ENCODE measurements at regions not wholly inside any gene's neighbourhood (a gene's known extent, or its start where the extent isn't known, plus 50 kb on each side); places are given as distances from the start of the nearest gene placed in this dataset.

DNA sequence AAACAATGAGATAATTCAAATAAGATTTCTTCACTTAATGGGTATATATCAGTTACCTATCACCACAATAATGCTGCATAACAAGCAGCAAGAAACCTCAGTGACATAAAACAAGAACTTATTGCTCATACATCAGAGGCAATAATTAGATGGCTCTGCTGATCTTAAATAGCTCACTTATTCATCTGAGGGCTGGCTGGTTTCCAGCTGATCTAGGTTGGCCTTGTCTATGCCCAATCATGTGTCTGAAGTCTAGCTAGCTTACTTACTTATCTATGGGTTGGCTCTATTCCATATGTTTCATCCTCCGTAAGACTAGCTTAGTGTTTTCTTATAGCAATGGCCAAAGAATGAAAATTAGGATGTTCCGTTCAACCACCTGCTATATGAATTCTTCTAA lies 109.4 kb upstream of the AGTR1 start:
- no peaks in the 10 kb centered on the region for H3K36me3 ChIP-seq (ENCODE audit: insufficient read depth, low read depth, low read length)
- H3K9ac ChIP-seq (ENCODE audit: low read depth, low read length): no peak overlapping the region
- H3K9me3 ChIP-seq (ENCODE audit: insufficient read depth, low read depth, low read length): no peaks in the 10 kb centered on the region
- H3K27me3 ChIP-seq (ENCODE audit: insufficient read depth, low read length): no peaks in the 10 kb centered on the region
- no peaks in the 10 kb centered on the region for H3K4me1 ChIP-seq (ENCODE audit: insufficient read depth, low read length)
- H3K4me3 ChIP-seq (ENCODE audit: low read length): no peak overlapping the region
- H3K27ac ChIP-seq (ENCODE audit: low read length): no peak overlapping the region

DNA sequence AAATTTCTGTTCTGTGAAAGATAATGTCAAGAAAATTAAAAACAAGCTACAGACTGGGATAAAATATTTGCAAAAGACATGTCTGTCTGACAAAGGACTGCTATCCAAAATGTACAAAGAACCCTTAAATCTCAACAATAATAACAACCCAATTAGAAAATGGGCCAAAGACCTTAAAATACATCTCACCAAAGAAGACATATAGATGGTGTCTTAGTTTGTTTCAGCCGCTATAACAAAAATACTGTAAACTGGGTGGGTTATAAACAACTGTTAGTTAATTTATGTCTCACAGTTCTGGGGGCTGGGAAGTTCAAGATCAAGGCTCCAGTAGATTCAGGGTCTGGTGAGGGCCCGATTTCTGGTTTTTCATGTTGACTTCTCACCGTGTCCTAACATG lies 106.2 kb upstream of the AGTR1 start:
- Histone ChIP-seq H3K27me3 (ENCODE audit: insufficient read depth, low read length) (no peaks in the 10 kb centered on the region), H3K9me3 (ENCODE audit: insufficient read depth, low read depth, low read length) (no peaks in the 10 kb centered on the region), H3K36me3 (ENCODE audit: insufficient read depth, low read depth, low read length) (no peaks in the 10 kb centered on the region), H3K9ac (ENCODE audit: low read depth, low read length) (no peak overlapping the region), H3K27ac (ENCODE audit: low read length) (no peak overlapping the region), H3K4me1 (ENCODE audit: insufficient read depth, low read length) (no peaks in the 10 kb centered on the region), H3K4me3 (ENCODE audit: low read length) (no peak overlapping the region)

DNA sequence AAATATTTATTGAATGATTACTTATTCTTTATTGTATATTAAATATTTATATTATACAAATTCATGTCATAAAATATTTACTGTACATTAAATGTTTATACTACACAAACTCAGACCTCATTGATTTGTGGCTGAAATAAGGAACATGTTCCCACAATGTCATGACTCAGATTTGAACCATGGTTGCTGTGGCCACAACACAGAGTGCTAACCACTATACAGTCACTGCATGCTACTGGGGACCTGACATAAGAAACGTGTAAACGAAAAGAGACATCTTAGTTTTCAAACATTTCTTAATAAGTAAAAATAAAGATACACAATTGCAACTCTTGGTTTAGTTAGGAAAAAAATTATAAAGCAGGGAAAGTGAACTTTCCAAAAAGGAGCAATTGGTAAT lies 99.1 kb upstream of the AGTR1 start:
- Histone ChIP-seq H3K36me3 (ENCODE audit: insufficient read depth, low read depth, low read length) (no peaks in the 10 kb centered on the region), H3K9ac (ENCODE audit: low read depth, low read length) (no peak overlapping the region), H3K27me3 (ENCODE audit: insufficient read depth, low read length) (no peaks in the 10 kb centered on the region), H3K27ac (ENCODE audit: low read length) (no peak overlapping the region), H3K4me1 (ENCODE audit: insufficient read depth, low read length) (no peaks in the 10 kb centered on the region), H3K9me3 (ENCODE audit: insufficient read depth, low read depth, low read length) (no peaks in the 10 kb centered on the region), H3K4me3 (ENCODE audit: low read length) (no peak overlapping the region)

DNA sequence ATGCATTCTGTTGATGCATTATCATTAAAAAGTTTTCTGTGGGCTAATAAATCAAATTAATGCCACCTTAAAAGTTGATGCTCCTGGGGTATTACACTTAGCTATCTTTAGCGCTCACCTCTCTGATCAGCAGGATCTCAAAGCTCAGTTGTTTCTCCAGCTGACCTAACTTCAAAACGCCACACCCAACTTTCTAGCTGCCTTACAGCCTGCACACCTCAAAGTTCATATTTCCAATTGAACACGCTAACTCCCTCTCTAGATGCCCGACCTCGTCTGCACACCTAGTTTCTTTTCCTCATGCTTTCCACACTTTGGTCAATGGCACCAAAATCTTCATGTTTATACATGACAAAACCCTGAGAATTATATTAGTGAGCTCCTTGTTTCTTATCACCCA lies 98.2 kb upstream of the AGTR1 start:
- Histone ChIP-seq H3K27ac (ENCODE audit: low read length) (no peak overlapping the region), H3K9me3 (ENCODE audit: insufficient read depth, low read depth, low read length) (no peaks in the 10 kb centered on the region), H3K9ac (ENCODE audit: low read depth, low read length) (no peak overlapping the region), H3K4me1 (ENCODE audit: insufficient read depth, low read length) (no peaks in the 10 kb centered on the region), H3K4me3 (ENCODE audit: low read length) (no peak overlapping the region), H3K27me3 (ENCODE audit: insufficient read depth, low read length) (no peaks in the 10 kb centered on the region), H3K36me3 (ENCODE audit: insufficient read depth, low read depth, low read length) (no peaks in the 10 kb centered on the region)

DNA sequence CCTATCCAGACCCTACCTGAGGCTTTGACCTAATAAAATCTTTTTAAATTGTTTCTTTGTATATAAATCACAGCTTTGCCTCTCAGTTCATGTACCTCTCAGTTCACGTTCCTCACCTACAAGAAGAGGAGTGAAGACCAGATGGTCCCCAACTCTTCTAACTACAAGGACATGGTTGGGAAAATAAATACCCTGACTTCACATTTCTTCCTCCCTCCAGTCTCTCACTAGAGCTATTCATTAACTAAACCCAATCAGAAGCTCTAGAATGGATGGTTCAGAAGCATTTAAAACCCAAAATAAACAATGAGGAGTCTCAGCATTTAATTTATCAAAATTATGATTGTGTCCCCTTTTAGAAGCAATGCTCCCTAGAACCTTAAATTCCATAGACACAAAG lies 97.3 kb upstream of the AGTR1 start:
- Histone ChIP-seq H3K9me3 (ENCODE audit: insufficient read depth, low read depth, low read length) (no peaks in the 10 kb centered on the region), H3K27me3 (ENCODE audit: insufficient read depth, low read length) (no peaks in the 10 kb centered on the region), H3K27ac (ENCODE audit: low read length) (no peak overlapping the region), H3K4me1 (ENCODE audit: insufficient read depth, low read length) (no peaks in the 10 kb centered on the region), H3K4me3 (ENCODE audit: low read length) (no peak overlapping the region), H3K9ac (ENCODE audit: low read depth, low read length) (no peak overlapping the region), H3K36me3 (ENCODE audit: insufficient read depth, low read depth, low read length) (no peaks in the 10 kb centered on the region)

DNA sequence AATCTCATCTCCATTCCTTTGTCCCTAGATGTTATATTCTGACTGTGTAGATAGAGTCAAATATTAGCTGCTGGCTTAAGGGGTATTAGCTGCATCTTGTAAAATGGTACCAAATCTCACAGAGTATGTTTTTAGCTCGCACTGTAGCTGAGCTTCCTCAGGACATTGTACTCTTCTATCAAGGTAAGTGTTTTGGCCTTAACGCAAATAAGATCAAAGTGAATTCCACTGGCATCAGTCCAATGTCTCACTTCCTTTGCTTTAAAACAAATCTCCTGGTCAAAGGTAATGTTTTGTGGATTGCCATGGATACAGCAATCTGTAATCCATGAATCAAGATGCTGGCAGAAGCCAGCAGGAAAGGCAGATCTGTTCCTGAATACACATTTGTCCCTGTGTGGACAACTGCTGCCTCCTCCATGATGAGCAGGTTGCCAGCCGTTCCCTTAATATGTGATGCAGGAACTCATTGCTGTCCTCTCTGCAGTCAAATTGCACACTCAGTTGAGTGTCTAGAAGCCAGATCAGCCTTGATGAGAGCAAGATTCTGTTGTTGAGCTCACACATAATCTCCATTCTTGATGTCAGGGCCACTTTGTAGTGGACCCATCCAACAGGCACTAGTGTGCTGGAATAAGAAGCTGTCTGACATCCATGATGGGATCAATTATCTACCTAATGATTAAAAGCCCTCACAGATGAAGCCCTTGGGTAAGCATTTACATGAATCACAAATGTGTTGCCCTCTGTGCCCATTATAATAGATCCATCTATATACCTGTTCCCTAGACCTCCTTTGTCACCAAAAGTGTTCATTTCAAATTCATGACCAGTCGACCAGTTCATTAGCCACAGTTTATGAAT lies 96.6 kb upstream of the AGTR1 start:
- Histone ChIP-seq H3K4me1 (ENCODE audit: insufficient read depth, low read length) (no peaks in the 10 kb centered on the region), H3K27ac (ENCODE audit: low read length) (no peak overlapping the region), H3K9me3 (ENCODE audit: insufficient read depth, low read depth, low read length) (no peaks in the 10 kb centered on the region), H3K9ac (ENCODE audit: low read depth, low read length) (no peak overlapping the region), H3K27me3 (ENCODE audit: insufficient read depth, low read length) (no peaks in the 10 kb centered on the region), H3K36me3 (ENCODE audit: insufficient read depth, low read depth, low read length) (no peaks in the 10 kb centered on the region), H3K4me3 (ENCODE audit: low read length) (no peak overlapping the region)

DNA sequence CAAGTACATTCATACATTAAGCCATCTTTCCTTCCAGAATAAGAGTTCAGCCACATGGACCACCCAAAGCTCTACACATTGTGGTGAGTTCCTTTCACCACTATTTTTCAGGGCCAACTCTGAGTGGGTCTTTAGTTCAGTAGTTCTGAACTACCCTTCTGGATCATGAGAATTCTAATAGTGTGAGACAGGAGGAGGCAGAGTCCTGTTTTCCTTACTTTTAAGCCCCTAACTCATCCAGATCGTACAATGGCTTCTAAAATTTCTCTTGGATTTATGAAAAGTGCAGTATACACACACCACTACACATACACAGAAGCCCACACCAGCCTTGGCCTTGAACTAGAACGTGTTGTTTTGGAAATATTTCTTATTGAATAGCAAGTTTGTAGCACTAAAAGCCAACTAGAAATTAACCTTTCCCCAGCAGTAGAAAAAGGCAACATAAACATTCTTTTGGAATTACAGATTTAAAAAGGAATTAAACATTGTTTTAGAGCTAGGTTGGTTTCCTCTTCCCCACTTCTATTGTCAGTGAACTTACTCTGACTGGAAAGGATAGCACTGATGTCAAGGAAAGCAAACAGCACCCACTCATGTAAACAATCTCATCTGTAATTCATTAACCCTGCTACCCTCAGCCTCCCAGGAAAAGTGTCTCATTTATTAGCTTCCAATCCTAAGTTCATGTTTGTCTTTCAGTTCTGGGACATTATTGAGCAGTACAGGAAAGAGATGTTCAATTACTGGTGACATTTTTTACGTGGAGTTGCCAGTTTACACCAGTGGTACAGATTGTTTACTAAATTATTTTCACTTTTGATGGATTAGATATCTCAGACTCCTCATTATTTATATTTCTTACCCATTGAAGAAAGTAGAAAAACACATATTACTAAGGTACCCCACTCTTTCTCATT lies 95.7 kb upstream of the AGTR1 start:
- H3K4me1 ChIP-seq (ENCODE audit: insufficient read depth, low read length): no peaks in the 10 kb centered on the region
- H3K36me3 ChIP-seq (ENCODE audit: insufficient read depth, low read depth, low read length): no peaks in the 10 kb centered on the region
- H3K9me3 ChIP-seq (ENCODE audit: insufficient read depth, low read depth, low read length): no peaks in the 10 kb centered on the region
- H3K4me3 ChIP-seq (ENCODE audit: low read length): no peak overlapping the region
- H3K27ac ChIP-seq (ENCODE audit: low read length): no peak overlapping the region
- H3K27me3 ChIP-seq (ENCODE audit: insufficient read depth, low read length): no peaks in the 10 kb centered on the region
- no peak overlapping the region for H3K9ac ChIP-seq (ENCODE audit: low read depth, low read length)

DNA sequence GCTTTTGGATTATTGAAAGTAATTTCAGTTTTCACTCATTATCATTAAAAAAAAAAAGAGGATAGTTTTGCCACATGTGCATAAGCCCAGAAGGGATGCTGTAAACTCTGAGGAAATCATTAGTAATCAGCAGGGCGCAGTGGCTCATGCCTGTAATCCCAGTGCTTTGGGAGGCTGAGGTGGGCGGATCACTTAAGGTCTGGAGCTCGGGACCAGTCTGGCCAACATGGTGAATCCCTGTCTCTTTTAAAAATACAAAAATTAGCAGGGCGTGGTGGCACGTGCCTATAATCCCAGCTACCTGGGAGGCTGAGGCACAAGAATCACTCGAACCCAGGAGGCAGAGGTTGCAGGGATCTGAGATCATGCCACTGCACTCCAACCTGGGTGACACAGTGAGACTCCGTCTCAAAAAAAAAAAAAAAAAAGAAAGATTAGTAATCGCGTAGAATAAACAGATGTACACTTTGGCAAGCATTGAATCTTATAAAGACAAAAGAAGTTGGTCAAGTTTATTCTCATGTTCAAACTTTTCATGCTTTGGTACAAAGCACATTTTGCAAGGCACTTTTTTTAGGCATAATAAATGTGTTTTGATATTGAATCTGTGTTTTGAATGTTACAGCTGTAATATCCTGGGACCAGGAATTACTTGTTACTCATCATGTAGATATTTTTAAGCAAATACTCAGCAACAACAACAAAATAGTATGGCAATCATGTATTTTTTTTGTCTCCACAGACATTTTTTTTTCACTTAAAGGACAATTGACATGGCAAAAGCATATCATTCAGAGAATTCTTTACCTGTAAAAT lies 93.2 kb upstream of the AGTR1 start:
- Histone ChIP-seq H3K27me3 (ENCODE audit: insufficient read depth, low read length) (no peaks in the 10 kb centered on the region), H3K27ac (ENCODE audit: low read length) (no peak overlapping the region), H3K9ac (ENCODE audit: low read depth, low read length) (no peak overlapping the region), H3K9me3 (ENCODE audit: insufficient read depth, low read depth, low read length) (no peaks in the 10 kb centered on the region), H3K4me3 (ENCODE audit: low read length) (no peak overlapping the region), H3K36me3 (ENCODE audit: insufficient read depth, low read depth, low read length) (no peaks in the 10 kb centered on the region), H3K4me1 (ENCODE audit: insufficient read depth, low read length) (no peaks in the 10 kb centered on the region)

DNA sequence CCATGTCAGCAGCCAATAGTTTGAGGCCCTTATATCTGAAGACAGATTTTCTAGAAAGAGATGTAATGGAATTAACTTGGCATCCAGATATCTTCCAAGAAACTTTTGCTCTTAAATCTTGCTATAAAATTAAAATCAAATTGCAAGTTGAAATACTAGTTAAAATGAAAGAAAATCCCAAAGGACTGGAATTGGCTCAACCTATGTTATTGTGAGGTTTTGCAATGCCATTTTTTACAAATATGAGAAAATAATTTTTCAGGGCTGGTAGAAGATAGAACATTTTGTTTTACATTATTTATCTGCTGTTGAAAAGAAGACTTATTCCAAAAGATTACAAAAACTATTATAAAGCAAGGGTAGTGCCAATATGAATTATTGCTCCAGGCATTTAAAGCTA lies 92.2 kb upstream of the AGTR1 start:
- Histone ChIP-seq H3K27ac (ENCODE audit: low read length) (no peak overlapping the region), H3K4me1 (ENCODE audit: insufficient read depth, low read length) (no peaks in the 10 kb centered on the region), H3K9ac (ENCODE audit: low read depth, low read length) (no peak overlapping the region)

DNA sequence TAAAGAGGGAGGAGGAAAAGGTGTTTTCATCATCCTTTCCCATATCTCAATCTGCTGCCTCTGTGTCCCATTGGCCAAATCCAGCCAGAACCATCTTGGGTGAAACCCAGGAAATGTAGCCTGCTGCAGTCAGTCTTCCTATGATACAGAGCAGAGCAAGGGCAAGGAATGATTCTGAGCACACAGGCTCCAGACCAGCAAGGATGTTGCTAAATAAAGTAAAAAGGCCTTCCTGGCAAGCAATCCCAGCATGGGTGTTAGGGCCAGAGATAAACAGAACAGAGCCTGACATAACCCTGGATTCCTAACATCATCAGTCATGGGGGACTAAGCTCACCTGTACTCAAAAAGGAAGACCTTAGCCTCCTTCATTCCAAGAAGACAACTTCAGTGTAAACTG lies 90.7 kb upstream of the AGTR1 start:
- H3K9ac ChIP-seq (ENCODE audit: low read depth, low read length): no peak overlapping the region
- H3K27ac ChIP-seq (ENCODE audit: low read length): no peak overlapping the region
- H3K27me3 ChIP-seq (ENCODE audit: insufficient read depth, low read length): no peaks in the 10 kb centered on the region
- no peak overlapping the region for H3K4me3 ChIP-seq (ENCODE audit: low read length)
- H3K36me3 ChIP-seq (ENCODE audit: insufficient read depth, low read depth, low read length): no peaks in the 10 kb centered on the region
- H3K9me3 ChIP-seq (ENCODE audit: insufficient read depth, low read depth, low read length): no peaks in the 10 kb centered on the region
- H3K4me1 ChIP-seq (ENCODE audit: insufficient read depth, low read length): no peaks in the 10 kb centered on the region

More for the DNA sequence above, 92.2 kb upstream of the AGTR1 start:
- Histone ChIP-seq H3K4me3 (ENCODE audit: low read length) (no peak overlapping the region), H3K9me3 (ENCODE audit: insufficient read depth, low read depth, low read length) (no peaks in the 10 kb centered on the region), H3K27me3 (ENCODE audit: insufficient read depth, low read length) (no peaks in the 10 kb centered on the region), H3K36me3 (ENCODE audit: insufficient read depth, low read depth, low read length) (no peaks in the 10 kb centered on the region)

DNA sequence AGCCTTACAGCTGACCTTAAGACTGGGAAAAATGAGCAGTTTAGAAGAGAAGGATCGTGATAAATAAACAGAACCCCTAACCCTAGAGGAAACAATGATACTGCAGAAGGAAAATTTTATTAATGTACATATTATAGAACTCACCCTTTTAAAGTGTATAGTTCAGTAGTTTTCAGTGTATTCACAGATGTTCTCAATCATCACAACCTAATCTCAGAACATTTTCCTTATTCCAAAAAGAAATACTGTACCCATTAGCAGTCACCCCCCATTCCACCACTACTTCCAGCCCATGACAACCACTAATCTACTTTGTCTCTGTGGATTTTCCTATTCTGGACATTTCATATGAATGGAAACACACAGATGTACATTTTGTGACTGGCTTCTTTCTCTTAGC lies 90.2 kb upstream of the AGTR1 start:
- no peaks in the 10 kb centered on the region for H3K27me3 ChIP-seq (ENCODE audit: insufficient read depth, low read length)
- H3K36me3 ChIP-seq (ENCODE audit: insufficient read depth, low read depth, low read length): no peaks in the 10 kb centered on the region
- no peaks in the 10 kb centered on the region for H3K9me3 ChIP-seq (ENCODE audit: insufficient read depth, low read depth, low read length)
- no peak overlapping the region for H3K4me3 ChIP-seq (ENCODE audit: low read length)
- H3K27ac ChIP-seq (ENCODE audit: low read length): no peak overlapping the region
- H3K9ac ChIP-seq (ENCODE audit: low read depth, low read length): no peak overlapping the region
- H3K4me1 ChIP-seq (ENCODE audit: insufficient read depth, low read length): no peaks in the 10 kb centered on the region

All from iPS-20b (cell line).